ENCODE measurements at regions not wholly inside any gene's neighbourhood (a gene's known extent, or its start where the extent isn't known, plus 50 kb on each side); places are given as distances from the start of the nearest gene placed in this dataset.
A peak's percentile ranks its signal among the peaks of the same experiment; 100 is the strongest.

GRCh38 chr12:69154585-69155363 is 84.6 kb upstream of the CPSF6 start:
- Histone ChIP-seq H3K4me3 (ENCODE audit: low read length) (no peak overlapping the region), H3K9ac (ENCODE audit: low read length) (no peak overlapping the region), H3K4me2 (ENCODE audit: low read length) (no peak overlapping the region), H3K36me3 (ENCODE audit: insufficient read depth, low read length) (no peaks in the 10 kb centered on the region), H3K79me2 (replicated peaks; ENCODE audit: insufficient read depth, low read length) (no peaks in the 10 kb centered on the region), H3K27me3 (ENCODE audit: insufficient read depth, low read depth, low read length) (no peaks in the 10 kb centered on the region), H3K9me3 (ENCODE audit: low read length) (no peaks in the 10 kb centered on the region), H3F3A (ENCODE audit: insufficient read depth, low read length, poor library complexity, severe bottlenecking) (no peaks in the 10 kb centered on the region), H2AFZ (ENCODE audit: low read depth, low read length) (no peak overlapping the region), H3K27ac (ENCODE audit: low read length) (no peak overlapping the region), H4K20me1 (ENCODE audit: insufficient read depth) (no peaks in the 10 kb centered on the region), H3K9me2 (ENCODE audit: insufficient read depth, low read length) (no peaks in the 10 kb centered on the region)
- TF ChIP-seq RAD21 (conservative IDR thresholded peaks at IDR 0.05), result peak; percentile 95
- TF ChIP-seq REST (IDR thresholded peaks at IDR 0.05; ENCODE audit: borderline replicate concordance), result no peak
- TF ChIP-seq SMC3 (conservative IDR thresholded peaks at IDR 0.05; ENCODE audit: poor library complexity), result peak; percentile 92
- no peak for TF ChIP-seq TAF1 (IDR thresholded peaks at IDR 0.05; ENCODE audit: low read depth)
- no peak for TF ChIP-seq EZH2 (IDR thresholded peaks at IDR 0.05; ENCODE audit: borderline replicate concordance, insufficient read depth, low read length, poor library complexity, severe bottlenecking)
- no peak for TF ChIP-seq POLR2AphosphoS5 (IDR thresholded peaks at IDR 0.05)
- no peak for TF ChIP-seq EP300 (conservative IDR thresholded peaks at IDR 0.05; ENCODE audit: poor library complexity, severe bottlenecking)
- no peak for TF ChIP-seq MXI1 (conservative IDR thresholded peaks at IDR 0.05; ENCODE audit: poor library complexity, severe bottlenecking)
- peak; percentile 95 for TF ChIP-seq CTCF (IDR thresholded peaks at IDR 0.05; ENCODE audit: poor library complexity, severe bottlenecking)

GRCh38 chr12:69157023-69157655 is 82.2 kb upstream of the CPSF6 start:
- H3K4me2 ChIP-seq (ENCODE audit: low read length), result no peak overlapping the region
- H2AFZ ChIP-seq (ENCODE audit: low read depth, low read length), result no peak overlapping the region
- H3F3A ChIP-seq (ENCODE audit: insufficient read depth, low read length, poor library complexity, severe bottlenecking), result no peaks in the 10 kb centered on the region
- H3K9me3 ChIP-seq (ENCODE audit: low read length), result no peaks in the 10 kb centered on the region
- no peaks in the 10 kb centered on the region for H3K79me2 ChIP-seq (replicated peaks; ENCODE audit: insufficient read depth, low read length)
- no peak overlapping the region for H3K9ac ChIP-seq (ENCODE audit: low read length)
- H3K9me2 ChIP-seq (ENCODE audit: insufficient read depth, low read length), result no peaks in the 10 kb centered on the region
- TF ChIP-seq SMC3 (conservative IDR thresholded peaks at IDR 0.05; ENCODE audit: poor library complexity), result peak; percentile 47
- TF ChIP-seq POLR2AphosphoS5 (IDR thresholded peaks at IDR 0.05), result no peak
- TF ChIP-seq RAD21 (conservative IDR thresholded peaks at IDR 0.05), result peak; percentile 44
- no peak for TF ChIP-seq EZH2 (IDR thresholded peaks at IDR 0.05; ENCODE audit: borderline replicate concordance, insufficient read depth, low read length, poor library complexity, severe bottlenecking)
- no peak for TF ChIP-seq MXI1 (conservative IDR thresholded peaks at IDR 0.05; ENCODE audit: poor library complexity, severe bottlenecking)
- peak; percentile 67 for TF ChIP-seq CTCF (IDR thresholded peaks at IDR 0.05; ENCODE audit: poor library complexity, severe bottlenecking)
- H3K4me3 ChIP-seq (ENCODE audit: low read length), result no peak overlapping the region
- H4K20me1 ChIP-seq (ENCODE audit: insufficient read depth), result no peaks in the 10 kb centered on the region
- H3K27ac ChIP-seq (ENCODE audit: low read length), result no peak overlapping the region
- H3K36me3 ChIP-seq (ENCODE audit: insufficient read depth, low read length), result no peaks in the 10 kb centered on the region
- H3K27me3 ChIP-seq (ENCODE audit: insufficient read depth, low read depth, low read length), result no peaks in the 10 kb centered on the region

All from neural cell (in vitro differentiated cells).